Ishikawa (cell line): ENCODE measurements at regions not wholly inside any gene's neighbourhood (a gene's known extent, or its start where the extent isn't known, plus 50 kb on each side); places are given as distances from the start of the nearest gene placed in this dataset.

ENCODE experiments used
- CREB1 ChIP-seq: IDR thresholded peaks from 2 replicates; pipeline ENCODE4 v1.6.1; 2012; ENCODE audit warnings: low read depth
- EGR1 ChIP-seq: IDR thresholded peaks from 2 replicates; pipeline ENCODE4 v1.6.1; 2012
- EP300 ChIP-seq: IDR thresholded peaks from 2 replicates; pipeline ENCODE4 v1.6.1; 2012; ENCODE audit warnings: borderline replicate concordance
- MAX ChIP-seq: IDR thresholded peaks from 2 replicates; pipeline ENCODE4 v1.6.1; 2012
- RAD21 ChIP-seq: IDR thresholded peaks from 2 replicates; pipeline ENCODE4 v1.6.1; 2012; ENCODE audit warnings: low read depth
- TAF1 ChIP-seq: IDR thresholded peaks from 2 replicates; pipeline ENCODE4 v1.6.1; 2012; ENCODE audit warnings: low read depth, mild to moderate bottlenecking
- TCF12 ChIP-seq: IDR thresholded peaks from 2 replicates; pipeline ENCODE4 v1.6.1; 2012; ENCODE audit warnings: low read depth
- TEAD4 ChIP-seq: IDR thresholded peaks from 2 replicates; pipeline ENCODE4 v1.6.1; 2012
- TF ChIP-seq, protein P1 (sequence below): IDR thresholded peaks from 2 replicates; pipeline ENCODE4 v1.6.1; 2012
- TF ChIP-seq, protein P2 (sequence below): IDR thresholded peaks from 2 replicates; pipeline ENCODE4 v1.6.1; 2012; ENCODE audit warnings: low read depth, mild to moderate bottlenecking

DNA sequence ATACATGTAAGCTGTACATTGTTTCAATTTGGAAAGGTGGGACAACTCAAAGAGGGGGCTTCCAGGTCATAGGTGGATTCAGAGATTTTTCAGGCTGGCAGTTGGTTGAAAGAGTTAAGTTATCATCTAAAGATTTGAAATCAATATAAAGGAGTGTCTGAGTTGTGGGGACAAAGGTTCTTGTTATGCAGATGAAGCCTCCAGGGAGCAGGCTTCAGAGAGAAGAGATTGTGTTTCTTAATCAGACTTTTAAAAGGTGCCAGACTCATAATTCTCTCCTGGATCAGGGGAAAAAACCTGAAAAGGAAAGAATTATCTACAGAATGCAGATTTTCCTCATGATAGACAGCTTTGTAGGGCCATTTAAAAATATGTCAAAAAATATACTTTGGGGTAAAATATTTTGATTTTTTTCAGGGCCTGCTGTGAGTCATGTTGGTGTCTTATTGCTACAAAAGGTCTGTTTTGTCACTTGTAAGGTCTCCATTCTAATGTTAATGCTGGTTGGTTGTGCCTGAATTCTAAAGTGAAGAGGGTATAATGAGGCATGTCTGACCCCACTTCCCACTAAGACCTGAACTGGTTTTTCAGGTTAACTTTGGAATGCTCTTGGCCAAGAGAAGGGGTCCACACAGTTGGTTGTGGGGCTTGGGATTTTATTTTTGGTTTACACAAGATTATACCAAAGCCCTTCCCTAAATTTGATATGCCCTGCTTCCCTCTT lies 52.7 kb upstream of the PRSS1 start:
- no peak for TF ChIP-seq CREB1
- TF ChIP-seq EGR1 = no peak
- no peak for TF ChIP-seq TCF12
- TF ChIP-seq TEAD4 = no peak
- no peak for TF ChIP-seq EP300
- TF ChIP-seq MAX = no peak
- TF ChIP-seq, protein P1, sequence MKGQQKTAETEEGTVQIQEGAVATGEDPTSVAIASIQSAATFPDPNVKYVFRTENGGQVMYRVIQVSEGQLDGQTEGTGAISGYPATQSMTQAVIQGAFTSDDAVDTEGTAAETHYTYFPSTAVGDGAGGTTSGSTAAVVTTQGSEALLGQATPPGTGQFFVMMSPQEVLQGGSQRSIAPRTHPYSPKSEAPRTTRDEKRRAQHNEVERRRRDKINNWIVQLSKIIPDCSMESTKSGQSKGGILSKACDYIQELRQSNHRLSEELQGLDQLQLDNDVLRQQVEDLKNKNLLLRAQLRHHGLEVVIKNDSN = no peak
- TF ChIP-seq TAF1 = no peak
- no peak for TF ChIP-seq RAD21
- TF ChIP-seq, protein P2, sequence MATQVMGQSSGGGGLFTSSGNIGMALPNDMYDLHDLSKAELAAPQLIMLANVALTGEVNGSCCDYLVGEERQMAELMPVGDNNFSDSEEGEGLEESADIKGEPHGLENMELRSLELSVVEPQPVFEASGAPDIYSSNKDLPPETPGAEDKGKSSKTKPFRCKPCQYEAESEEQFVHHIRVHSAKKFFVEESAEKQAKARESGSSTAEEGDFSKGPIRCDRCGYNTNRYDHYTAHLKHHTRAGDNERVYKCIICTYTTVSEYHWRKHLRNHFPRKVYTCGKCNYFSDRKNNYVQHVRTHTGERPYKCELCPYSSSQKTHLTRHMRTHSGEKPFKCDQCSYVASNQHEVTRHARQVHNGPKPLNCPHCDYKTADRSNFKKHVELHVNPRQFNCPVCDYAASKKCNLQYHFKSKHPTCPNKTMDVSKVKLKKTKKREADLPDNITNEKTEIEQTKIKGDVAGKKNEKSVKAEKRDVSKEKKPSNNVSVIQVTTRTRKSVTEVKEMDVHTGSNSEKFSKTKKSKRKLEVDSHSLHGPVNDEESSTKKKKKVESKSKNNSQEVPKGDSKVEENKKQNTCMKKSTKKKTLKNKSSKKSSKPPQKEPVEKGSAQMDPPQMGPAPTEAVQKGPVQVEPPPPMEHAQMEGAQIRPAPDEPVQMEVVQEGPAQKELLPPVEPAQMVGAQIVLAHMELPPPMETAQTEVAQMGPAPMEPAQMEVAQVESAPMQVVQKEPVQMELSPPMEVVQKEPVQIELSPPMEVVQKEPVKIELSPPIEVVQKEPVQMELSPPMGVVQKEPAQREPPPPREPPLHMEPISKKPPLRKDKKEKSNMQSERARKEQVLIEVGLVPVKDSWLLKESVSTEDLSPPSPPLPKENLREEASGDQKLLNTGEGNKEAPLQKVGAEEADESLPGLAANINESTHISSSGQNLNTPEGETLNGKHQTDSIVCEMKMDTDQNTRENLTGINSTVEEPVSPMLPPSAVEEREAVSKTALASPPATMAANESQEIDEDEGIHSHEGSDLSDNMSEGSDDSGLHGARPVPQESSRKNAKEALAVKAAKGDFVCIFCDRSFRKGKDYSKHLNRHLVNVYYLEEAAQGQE = no peak
